ENCODE measurements at regions not wholly inside any gene's neighbourhood (a gene's known extent, or its start where the extent isn't known, plus 50 kb on each side); places are given as distances from the start of the nearest gene placed in this dataset.

DNA sequence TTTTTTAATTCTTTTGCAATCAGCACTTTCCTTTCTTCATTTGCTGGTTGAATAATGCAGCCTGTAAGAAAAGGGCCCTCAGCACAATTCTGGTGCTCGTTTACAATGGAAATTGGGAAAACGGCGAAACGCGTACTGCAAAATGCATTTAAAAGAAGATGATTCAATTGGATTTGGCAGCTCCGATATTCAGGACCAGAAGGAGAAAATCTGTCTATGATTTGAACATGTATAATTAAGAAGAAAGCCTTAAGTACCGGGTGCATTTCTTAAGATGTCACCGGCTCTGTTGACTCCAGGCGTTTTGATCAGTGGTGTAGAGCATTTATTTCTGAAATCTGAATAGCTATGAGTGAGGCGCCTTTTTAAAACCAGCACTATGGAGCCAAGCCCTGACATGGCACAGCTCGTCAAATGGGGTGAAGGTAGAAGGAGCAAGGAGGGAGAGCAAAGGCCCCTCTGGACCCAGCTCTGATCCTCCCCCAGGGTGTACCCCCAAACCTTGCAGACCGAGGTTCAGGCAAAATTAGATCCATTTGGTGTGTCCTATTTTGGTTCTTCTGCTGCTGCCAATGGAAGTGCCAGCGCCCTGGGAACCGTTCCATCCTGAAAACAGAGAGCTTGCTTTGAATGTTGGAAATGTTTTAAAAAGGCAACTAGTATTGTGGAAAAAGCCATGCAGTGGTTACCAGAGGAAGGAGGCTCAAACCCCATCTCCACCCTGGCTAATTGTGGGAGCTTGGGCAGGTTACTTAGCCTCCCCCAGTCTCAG lies 161.4 kb upstream of the RPL38 start:
- no peaks in the 10 kb centered on the region for H3K4me1 ChIP-seq (ENCODE audit: low read length)
- no peaks in the 10 kb centered on the region for H3K9me3 ChIP-seq (ENCODE audit: insufficient read depth, low read length)
- no peak overlapping the region for H3K27ac ChIP-seq (ENCODE audit: low read length)
- TF ChIP-seq, protein P1, sequence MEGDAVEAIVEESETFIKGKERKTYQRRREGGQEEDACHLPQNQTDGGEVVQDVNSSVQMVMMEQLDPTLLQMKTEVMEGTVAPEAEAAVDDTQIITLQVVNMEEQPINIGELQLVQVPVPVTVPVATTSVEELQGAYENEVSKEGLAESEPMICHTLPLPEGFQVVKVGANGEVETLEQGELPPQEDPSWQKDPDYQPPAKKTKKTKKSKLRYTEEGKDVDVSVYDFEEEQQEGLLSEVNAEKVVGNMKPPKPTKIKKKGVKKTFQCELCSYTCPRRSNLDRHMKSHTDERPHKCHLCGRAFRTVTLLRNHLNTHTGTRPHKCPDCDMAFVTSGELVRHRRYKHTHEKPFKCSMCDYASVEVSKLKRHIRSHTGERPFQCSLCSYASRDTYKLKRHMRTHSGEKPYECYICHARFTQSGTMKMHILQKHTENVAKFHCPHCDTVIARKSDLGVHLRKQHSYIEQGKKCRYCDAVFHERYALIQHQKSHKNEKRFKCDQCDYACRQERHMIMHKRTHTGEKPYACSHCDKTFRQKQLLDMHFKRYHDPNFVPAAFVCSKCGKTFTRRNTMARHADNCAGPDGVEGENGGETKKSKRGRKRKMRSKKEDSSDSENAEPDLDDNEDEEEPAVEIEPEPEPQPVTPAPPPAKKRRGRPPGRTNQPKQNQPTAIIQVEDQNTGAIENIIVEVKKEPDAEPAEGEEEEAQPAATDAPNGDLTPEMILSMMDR (IDR thresholded peaks at IDR 0.05; ENCODE audit: low read depth, low read length): no peak
- TF ChIP-seq EZH2phosphoT487 (IDR thresholded peaks at IDR 0.05; ENCODE audit: low read depth): no peak
- no peak overlapping the region for H3K4me3 ChIP-seq (ENCODE audit: low read length)
- H4K20me1 ChIP-seq (ENCODE audit: insufficient read depth, low read length): no peaks in the 10 kb centered on the region
- H2AFZ ChIP-seq (ENCODE audit: low read depth, low read length): no peak overlapping the region
- no peak overlapping the region for H3K4me2 ChIP-seq (ENCODE audit: low read length)
- H3K36me3 ChIP-seq (replicated peaks; ENCODE audit: low read depth, low read length): no peaks in the 10 kb centered on the region
- no peak overlapping the region for H3K9ac ChIP-seq (ENCODE audit: low read length)
- no peaks in the 10 kb centered on the region for H3K27me3 ChIP-seq (ENCODE audit: low read depth, low read length)
- no peaks in the 10 kb centered on the region for H3K79me2 ChIP-seq (ENCODE audit: low read length)

DNA sequence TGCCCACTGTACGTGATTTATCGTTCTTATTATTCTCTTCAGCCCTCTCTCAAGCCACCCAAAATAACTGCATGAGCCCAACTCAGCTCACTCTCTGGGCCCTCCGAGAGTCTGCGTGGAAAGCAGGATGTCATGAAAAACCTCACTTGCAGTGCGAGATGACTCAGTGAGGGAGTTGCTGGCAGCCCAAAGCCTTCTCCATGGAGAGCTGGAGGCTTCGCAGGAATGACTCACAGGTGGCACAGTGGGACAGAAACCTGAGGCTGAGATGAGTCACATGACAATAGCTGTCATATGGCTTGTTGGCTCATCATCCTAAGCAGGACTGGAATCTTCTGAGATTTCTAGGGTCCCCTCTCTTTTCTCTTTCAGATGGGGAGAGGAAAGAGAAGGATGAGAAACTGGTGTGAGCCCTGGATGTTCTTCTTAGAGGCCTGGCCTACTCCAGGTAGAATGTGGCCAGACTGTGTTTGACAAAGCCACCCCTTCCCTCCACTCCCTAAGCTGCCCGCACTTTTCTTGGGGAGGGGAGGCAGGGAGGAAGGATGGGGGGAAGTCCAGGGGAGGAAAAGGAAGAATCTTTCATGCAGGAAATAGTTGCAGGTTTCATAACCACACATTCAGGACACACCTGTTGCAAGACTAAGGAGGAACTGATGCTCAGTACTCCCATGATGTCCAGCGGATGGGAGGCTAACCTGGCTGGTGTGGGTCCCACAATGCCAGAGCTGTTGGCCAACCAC lies 160.6 kb upstream of the RPL38 start:
- H2AFZ ChIP-seq (ENCODE audit: low read depth, low read length): no peak overlapping the region

DNA sequence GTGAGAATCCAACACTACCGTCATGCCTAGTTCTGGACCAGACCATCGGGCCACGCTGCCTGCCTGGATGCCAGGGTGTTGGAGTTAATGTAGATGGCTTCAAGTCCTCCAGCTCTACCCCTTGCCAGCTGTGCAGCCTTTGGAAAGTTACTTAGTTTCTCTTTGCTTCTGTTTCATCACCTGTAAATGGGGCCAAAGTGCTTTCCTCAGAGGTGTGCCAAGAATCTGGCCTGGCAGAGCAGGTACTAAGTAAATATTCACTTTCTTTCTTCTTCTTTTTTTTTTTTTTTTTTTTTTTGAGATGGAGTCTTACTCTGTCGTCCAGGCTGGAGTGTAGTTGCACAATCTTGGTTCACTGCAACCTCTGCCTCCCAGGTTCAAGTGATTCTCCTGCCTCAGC lies 159.5 kb upstream of the RPL38 start:
- Histone ChIP-seq H4K20me1 (ENCODE audit: insufficient read depth, low read length) (no peaks in the 10 kb centered on the region), H3K4me2 (ENCODE audit: low read length) (no peak overlapping the region), H3K4me3 (ENCODE audit: low read length) (no peak overlapping the region), H3K27me3 (ENCODE audit: low read depth, low read length) (no peaks in the 10 kb centered on the region), H3K79me2 (ENCODE audit: low read length) (no peaks in the 10 kb centered on the region), H3K4me1 (ENCODE audit: low read length) (no peaks in the 10 kb centered on the region), H2AFZ (ENCODE audit: low read depth, low read length) (no peak overlapping the region), H3K9ac (ENCODE audit: low read length) (no peak overlapping the region), H3K9me3 (ENCODE audit: insufficient read depth, low read length) (no peaks in the 10 kb centered on the region), H3K27ac (ENCODE audit: low read length) (no peak overlapping the region), H3K36me3 (replicated peaks; ENCODE audit: low read depth, low read length) (no peaks in the 10 kb centered on the region)
- TF ChIP-seq, protein P1 (IDR thresholded peaks at IDR 0.05; ENCODE audit: low read depth, low read length): no peak
- TF ChIP-seq EZH2phosphoT487 (IDR thresholded peaks at IDR 0.05; ENCODE audit: low read depth): no peak

More for the DNA sequence above, 160.6 kb upstream of the RPL38 start:
- H3K27me3 ChIP-seq (ENCODE audit: low read depth, low read length): no peaks in the 10 kb centered on the region
- no peaks in the 10 kb centered on the region for H3K36me3 ChIP-seq (replicated peaks; ENCODE audit: low read depth, low read length)
- no peak for TF ChIP-seq EZH2phosphoT487 (IDR thresholded peaks at IDR 0.05; ENCODE audit: low read depth)
- TF ChIP-seq, protein P1 (IDR thresholded peaks at IDR 0.05; ENCODE audit: low read depth, low read length): no peak
- H3K4me3 ChIP-seq (ENCODE audit: low read length): no peak overlapping the region
- H3K27ac ChIP-seq (ENCODE audit: low read length): no peak overlapping the region
- no peaks in the 10 kb centered on the region for H3K9me3 ChIP-seq (ENCODE audit: insufficient read depth, low read length)
- no peaks in the 10 kb centered on the region for H4K20me1 ChIP-seq (ENCODE audit: insufficient read depth, low read length)
- no peak overlapping the region for H3K4me2 ChIP-seq (ENCODE audit: low read length)
- no peaks in the 10 kb centered on the region for H3K79me2 ChIP-seq (ENCODE audit: low read length)
- H3K4me1 ChIP-seq (ENCODE audit: low read length): no peaks in the 10 kb centered on the region
- no peak overlapping the region for H3K9ac ChIP-seq (ENCODE audit: low read length)

DNA sequence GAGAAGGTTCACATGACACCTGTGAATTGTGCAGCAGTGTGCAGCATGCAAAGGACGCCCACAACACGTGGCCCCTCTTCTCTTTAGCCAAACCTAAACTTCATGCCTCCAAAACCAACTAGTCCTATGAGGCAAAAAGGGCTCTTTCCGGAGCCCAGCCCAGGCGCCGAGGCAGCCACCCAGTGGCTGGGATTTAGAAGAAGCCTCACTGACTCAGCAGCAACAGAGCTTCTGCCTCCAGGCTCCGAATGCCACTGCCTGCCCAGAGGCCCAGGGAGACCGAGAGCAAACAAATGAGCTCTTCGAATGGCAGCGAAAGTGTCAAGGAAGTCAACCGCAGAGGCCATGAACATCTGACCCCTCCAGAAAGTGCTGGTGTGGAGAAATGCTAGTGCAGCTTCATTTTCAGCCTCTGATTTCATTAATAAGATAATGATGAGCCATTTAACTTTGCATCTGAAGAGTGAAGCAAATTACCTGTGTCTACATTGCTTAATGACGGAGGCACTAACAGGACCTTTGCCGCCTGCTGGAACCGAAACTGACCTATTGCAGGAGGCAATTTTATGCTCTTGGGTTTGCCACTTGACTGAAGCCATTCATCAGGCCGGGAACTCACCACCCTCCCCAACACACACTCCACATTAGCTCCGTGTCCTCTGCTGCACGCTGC lies 157.7 kb upstream of the RPL38 start:
- TF ChIP-seq, protein P1 (IDR thresholded peaks at IDR 0.05; ENCODE audit: low read depth, low read length): no peak
- TF ChIP-seq EZH2phosphoT487 (IDR thresholded peaks at IDR 0.05; ENCODE audit: low read depth): no peak
- Histone ChIP-seq H4K20me1 (ENCODE audit: insufficient read depth, low read length) (no peaks in the 10 kb centered on the region), H3K27me3 (ENCODE audit: low read depth, low read length) (no peaks in the 10 kb centered on the region), H2AFZ (ENCODE audit: low read depth, low read length) (no peak overlapping the region), H3K79me2 (ENCODE audit: low read length) (no peaks in the 10 kb centered on the region), H3K4me3 (ENCODE audit: low read length) (no peak overlapping the region), H3K9ac (ENCODE audit: low read length) (no peak overlapping the region), H3K9me3 (ENCODE audit: insufficient read depth, low read length) (no peaks in the 10 kb centered on the region), H3K4me2 (ENCODE audit: low read length) (no peak overlapping the region), H3K36me3 (replicated peaks; ENCODE audit: low read depth, low read length) (no peaks in the 10 kb centered on the region), H3K4me1 (ENCODE audit: low read length) (no peaks in the 10 kb centered on the region), H3K27ac (ENCODE audit: low read length) (no peak overlapping the region)

Measured in OCI-LY3 (cell line).